NCI-H1417 treated with DMSO at 0.1 percent for 48 hours (cell line): ENCODE measurements at regions not wholly inside any gene's neighbourhood (a gene's known extent, or its start where the extent isn't known, plus 50 kb on each side); places are given as distances from the start of the nearest gene placed in this dataset.
"Not testable (repeated sequence)": the region's sequence is repeated elsewhere in the genome, so short reads cannot be mapped to it uniquely, and the experiment has no call there.

ENCODE experiments used
- DNase-seq: peaks from one replicate; lab custom pipeline; 2025; lab: John Stamatoyannopoulos, UW

DNA sequence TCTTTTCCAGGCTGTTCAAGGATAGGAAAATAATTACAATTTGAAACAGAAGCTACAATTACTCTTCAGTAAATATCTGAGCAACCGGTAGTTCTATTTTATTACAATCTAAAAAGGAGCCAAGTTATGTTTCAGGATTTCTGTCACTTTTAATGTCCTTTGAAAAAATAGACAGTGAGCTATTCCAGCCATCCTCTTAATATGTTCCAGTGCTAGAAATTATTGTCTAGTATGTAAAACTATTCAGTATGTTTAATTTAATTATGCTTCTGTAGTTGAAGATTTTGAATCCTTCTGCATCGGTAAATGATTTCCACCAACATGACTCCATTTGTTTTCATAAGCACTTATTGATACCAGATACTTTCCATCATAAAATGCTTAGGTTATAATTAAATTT is 129.6 kb upstream of the SEMA3D start:
- DNase-seq = no peak

GRCh38 chr7:85310301-85310700 is 123.4 kb upstream of the SEMA3D start:
- no peak for DNase-seq

DNA sequence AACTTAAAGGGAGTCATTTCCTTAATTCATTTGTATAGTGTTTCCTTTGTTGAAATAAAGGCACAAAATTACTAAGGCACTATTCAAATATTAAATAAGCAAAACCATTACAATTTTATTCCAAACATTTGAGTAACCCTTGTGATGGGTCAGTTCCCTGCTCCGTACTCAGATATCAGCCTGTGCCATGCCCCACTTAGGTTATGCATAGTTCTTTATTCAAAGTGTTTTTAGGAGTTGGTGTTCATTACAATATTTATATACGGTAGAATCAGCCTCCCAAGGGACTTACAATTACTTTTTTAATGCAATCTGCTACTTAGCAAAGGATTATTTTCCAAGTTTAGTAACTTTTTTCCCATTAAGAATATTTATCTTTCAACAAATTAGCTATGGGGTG is 119.3 kb upstream of the SEMA3D start:
- DNase-seq = no peak

- DNase-seq = no peak
Measured at GRCh38 chr7:85294176-85294575, 107.3 kb upstream of the SEMA3D start.

DNA sequence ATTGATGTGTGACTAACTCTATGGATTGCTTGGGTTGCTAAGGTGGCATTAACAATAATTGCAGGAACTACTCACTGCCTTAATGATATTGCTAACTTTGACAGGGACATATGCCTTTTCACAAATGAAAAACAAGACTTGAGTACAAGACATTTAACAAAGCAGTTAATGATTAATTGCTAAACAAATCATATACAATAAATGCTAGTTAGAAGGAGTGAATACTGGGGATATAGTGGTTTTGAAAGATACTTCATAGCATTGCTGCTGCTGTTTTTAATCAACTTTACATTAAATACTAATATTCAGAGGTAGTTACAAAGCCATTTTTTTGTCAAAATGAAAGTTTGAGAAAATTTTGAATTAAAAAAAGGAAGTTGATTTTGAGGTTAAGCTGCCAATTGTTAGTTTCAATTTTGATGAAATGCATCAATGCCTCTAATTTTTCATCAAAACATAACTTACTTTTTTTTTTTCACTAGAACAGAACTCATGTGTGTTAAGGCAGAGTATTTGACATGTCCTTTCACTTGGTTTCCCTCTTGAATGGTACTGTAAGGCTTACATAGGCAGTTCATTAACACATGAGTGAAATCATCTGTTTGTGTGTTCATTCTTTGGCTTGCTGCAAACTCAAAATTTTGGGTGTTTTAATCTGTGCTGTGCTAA is 106.2 kb upstream of the SEMA3D start:
- DNase-seq = peak; percentile 73

DNA sequence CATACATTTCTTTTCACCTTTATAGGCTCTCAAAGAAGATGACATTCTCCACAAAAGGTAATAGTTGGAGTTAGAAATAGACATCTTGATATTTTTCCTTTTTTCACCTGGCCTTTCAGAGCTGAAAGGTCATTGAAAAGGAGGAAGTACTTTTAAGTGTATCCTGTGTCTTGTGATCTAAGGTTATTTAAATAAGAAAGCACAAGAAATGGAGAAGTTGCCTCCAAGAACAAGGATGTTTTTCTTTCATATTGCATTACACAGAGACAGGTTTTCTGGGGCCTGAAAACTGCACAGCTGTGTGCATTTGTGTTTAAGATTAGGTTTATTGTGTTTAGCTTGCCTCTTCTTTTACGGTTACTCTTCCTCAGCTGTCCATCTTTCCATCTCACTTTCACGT is 103.4 kb upstream of the SEMA3D start:
- DNase-seq = no peak

DNA sequence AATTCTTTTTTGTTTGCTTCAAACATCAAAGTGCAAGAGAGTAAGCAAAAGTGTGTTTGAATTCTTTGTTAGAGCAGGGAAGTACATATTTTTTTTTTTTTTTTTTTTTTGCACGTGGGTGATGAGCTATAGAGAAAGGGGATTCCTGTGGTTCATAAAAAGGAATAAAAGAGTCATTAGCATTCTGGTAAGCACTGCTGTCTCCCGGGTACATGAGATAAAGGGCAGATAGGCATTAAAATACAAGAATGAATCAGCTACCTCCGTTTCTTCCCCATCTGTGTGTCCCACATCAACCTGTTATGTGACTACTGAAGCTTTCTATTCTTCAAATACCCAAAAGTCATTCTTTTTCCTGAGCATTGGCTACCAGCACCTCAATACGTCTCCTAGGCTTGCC is 102.4 kb upstream of the SEMA3D start:
- DNase-seq = no peak

DNA sequence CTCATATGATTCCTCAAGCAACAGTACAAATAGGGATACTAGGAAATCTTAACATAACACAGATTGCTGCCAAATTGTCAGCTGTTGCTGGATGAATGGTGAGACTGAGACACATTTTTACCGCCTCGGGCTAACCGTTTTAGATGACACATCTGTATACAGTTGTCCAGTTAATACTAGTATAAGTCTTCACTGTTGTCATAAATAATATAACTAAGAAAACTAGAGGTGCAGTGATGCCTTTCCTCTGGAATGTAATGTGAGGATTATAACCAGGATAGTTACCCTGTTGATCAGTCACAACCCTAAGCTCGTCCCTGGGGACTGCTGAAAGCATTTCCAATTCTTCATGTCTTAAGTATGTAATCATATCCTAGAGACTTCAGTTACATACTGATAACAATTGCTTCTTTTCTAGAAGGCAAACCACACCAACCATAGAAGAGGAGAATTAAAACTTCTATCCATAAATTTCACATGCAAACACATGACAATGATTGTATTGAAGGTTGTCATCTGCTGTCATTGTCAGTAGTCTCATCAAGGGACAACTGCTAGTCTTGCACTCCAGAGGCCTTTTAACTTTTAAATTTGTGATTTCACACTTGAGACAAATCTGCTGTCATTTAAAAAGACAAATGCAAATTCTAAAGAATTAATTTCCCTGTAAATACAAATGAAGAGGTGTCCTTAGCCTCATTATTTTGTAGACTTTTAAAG is 100.4 kb upstream of the SEMA3D start:
- no peak for DNase-seq

DNA sequence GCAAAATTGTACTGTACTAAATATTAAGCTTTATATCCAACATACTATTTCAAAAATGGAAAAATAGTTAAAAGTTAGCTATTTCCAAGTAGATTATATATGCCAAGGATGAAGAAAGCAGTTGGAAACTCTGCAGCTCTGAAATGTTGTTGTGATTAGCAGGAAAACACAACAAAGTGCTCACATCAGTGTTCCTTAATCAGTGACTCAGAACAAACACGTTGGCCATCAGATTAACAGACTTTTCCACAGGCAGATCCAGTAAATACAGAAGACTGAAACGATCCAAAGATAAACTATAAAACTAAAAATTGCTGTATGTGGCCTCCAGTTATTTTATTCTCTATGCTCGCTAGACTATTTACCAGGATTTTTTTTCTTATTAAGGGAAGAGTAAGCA is 99.6 kb upstream of the SEMA3D start:
- no peak for DNase-seq

DNA sequence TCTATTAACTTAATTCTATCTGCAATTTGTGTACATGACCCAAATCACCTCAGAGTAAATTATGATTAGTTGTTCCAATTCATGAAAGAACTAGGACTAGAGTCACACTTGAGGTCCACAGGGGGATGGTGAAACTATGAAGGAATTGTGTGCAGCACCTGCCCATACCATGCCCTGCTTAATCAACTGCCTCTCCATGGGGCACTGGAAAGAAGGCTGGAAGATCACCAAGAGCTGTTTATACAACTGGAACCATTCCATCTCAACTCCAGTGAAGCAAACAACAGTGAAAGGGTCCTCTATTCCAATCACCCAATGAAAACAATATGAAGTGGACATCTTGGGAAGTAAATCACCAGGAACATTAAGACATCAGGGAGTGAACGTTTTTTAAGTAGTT is 98.7 kb upstream of the SEMA3D start:
- DNase-seq = peak; percentile 97

DNA sequence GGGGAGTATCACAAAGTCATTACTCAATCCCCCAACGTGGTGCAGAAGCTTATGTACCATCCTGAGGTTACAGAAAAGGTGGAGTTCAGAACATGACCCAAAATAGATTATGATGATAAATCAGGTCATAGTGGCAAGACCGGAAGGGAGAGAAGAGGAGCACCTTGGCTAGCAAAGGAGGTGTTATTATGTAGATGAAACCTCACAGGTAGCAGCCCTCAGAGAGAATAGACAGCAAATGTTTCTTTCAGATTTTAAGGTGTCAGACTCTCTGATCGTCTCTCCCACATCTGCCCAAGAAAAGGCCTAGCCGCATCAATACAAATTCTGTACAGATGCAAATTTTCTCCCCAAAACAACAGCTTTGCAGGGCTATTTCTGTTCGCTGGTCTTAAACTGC is 88.3 kb upstream of the SEMA3D start:
- DNase-seq = peak; percentile 29

DNA sequence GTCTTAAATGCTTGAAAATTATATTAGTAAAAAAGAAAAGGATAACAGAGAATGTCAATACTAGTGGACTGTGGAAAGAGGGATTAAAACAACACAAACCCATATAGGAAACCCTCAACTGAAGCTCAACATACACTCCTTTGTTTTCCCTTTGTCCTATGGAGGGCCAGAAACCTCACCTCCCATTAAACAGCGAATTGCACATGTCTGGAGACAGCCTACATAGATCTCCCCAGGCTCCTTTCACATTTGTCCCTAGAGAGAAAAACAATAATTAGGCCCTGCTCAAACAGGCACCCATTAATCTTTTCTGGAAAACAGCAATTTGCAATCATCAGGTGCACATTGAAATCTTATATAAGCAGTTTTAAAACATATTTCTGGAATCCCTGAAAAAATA is 87.6 kb upstream of the SEMA3D start:
- peak; percentile 92 for DNase-seq

GRCh38 chr7:85262891-85263290 is 76.0 kb upstream of the SEMA3D start:
- no peak for DNase-seq

GRCh38 chr7:85261336-85261735 is 74.5 kb upstream of the SEMA3D start:
- DNase-seq = peak; percentile 65

DNA sequence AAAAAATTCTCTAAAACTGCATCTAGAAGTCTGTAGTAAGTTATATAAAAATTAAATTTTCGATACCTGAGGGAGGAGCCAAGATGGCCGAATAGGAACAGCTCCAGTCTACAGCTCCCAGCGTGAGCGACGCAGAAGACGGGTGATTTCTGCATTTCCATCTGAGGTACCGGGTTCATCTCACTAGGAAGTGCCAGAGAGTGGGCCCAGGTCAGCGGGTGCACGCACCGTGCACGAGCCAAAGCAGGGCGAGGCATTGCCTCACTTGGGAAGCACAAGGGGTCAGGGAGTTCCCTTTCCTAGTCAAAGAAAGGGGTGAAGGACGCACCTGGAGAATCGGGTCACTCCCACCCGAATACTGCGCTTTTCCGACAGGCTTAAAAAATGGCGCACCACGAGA is 62.9 kb upstream of the SEMA3D start:
- not testable (repeated sequence) for DNase-seq

DNA sequence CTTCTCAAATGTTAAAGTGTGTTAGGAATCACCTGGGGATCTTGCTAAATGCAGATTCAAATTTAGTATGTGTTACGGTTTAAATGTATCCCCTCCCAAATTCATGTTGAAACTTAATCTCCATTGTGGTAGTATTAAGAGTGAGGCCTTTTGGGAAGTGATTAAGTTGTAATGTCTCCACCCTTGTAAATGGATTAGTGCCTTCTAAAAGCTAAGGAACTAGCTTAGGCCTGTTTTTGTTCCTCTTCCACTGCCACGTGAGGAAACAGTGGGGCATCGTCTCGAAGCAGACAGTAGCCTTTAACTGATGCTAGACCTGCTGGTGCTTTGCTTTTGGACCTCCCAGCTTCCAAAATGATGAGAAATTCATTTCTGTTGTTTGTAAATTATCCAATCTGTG is 52.3 kb upstream of the SEMA3D start:
- DNase-seq = no peak

DNA sequence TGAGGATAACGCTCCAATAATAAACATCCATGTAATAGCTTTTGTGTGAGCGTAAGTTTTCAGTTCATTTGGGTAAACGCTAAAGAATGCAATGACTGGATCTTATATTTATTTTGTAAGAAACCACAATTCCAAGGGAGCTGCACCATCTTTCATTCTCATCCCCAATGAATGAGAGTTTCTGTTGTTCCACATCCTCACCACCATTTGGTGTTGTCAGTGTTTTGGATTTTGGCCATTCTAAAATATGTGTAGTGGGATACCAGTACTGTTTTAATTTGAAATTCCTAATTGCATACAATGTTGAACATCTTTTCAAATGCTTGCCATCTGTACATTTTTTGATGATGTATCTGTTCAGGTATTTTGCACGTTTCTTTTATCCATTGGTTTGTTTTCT is 50.9 kb upstream of the SEMA3D start:
- DNase-seq = no peak
